ENCODE measurements at regions not wholly inside any gene's neighbourhood (a gene's known extent, or its start where the extent isn't known, plus 50 kb on each side); places are given as distances from the start of the nearest gene placed in this dataset.

DNA sequence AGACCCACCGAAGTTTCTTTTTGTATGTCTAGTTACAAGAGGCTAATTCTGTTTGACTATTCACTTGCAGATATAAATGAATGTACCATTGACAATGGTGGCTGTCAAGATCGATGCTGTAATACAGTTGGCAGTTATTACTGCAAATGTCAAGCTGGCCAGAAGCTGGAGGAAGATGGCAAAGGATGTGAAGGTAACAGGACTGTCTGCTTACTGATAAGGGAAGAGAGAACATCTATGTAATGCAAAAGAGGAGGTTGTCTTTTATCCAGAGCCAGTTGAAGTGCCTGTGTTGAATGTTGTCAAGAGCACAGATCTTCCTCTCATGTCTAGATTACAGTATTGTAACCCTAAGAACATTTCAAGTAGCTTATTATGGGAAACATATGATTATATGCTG lies 549.5 kb upstream of the GOLIM4 start:
- TF ChIP-seq, protein P1, sequence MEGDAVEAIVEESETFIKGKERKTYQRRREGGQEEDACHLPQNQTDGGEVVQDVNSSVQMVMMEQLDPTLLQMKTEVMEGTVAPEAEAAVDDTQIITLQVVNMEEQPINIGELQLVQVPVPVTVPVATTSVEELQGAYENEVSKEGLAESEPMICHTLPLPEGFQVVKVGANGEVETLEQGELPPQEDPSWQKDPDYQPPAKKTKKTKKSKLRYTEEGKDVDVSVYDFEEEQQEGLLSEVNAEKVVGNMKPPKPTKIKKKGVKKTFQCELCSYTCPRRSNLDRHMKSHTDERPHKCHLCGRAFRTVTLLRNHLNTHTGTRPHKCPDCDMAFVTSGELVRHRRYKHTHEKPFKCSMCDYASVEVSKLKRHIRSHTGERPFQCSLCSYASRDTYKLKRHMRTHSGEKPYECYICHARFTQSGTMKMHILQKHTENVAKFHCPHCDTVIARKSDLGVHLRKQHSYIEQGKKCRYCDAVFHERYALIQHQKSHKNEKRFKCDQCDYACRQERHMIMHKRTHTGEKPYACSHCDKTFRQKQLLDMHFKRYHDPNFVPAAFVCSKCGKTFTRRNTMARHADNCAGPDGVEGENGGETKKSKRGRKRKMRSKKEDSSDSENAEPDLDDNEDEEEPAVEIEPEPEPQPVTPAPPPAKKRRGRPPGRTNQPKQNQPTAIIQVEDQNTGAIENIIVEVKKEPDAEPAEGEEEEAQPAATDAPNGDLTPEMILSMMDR (IDR thresholded peaks at IDR 0.05; ENCODE audit: unreplicated experiment) = no peak
- H3K4me3 Mint-ChIP-seq (ENCODE audit: unreplicated experiment) = no peak overlapping the region
- no peaks in the 10 kb centered on the region for H3K9me3 Mint-ChIP-seq (ENCODE audit: unreplicated experiment)
- H3K36me3 Mint-ChIP-seq (ENCODE audit: insufficient read depth, unreplicated experiment) = no peaks in the 10 kb centered on the region
- POLR2A ChIA-PET = no interaction called here
- peaks cover 46% of the 10 kb centered on the region for H3K27me3 Mint-ChIP-seq (ENCODE audit: insufficient read depth, unreplicated experiment)
- no peaks in the 10 kb centered on the region for H3K4me1 Mint-ChIP-seq (ENCODE audit: insufficient read depth, unreplicated experiment)
- CTCF ChIA-PET = interaction anchor here (0.6 kb wide), 2 partner anchors 24 to 961 kb away, joined by 3 to 4 read pairs; no protein-coding TSS in a partner anchor
- no peak overlapping the region for H3K27ac Mint-ChIP-seq (ENCODE audit: low read depth, unreplicated experiment)
- intact Hi-C loops (cut with micrococcal nuclease) = no loop called here
- no peak for DNase-seq (ENCODE audit: unreplicated experiment)
- no TSS peak for BruUV-seq (replicated peaks)

- Mint-ChIP-seq H3K9me3 (ENCODE audit: unreplicated experiment) (no peaks in the 10 kb centered on the region), H3K4me3 (ENCODE audit: unreplicated experiment) (no peak overlapping the region), H3K27me3 (ENCODE audit: insufficient read depth, unreplicated experiment) (peaks cover 61% of the 10 kb centered on the region), H3K36me3 (ENCODE audit: insufficient read depth, unreplicated experiment) (no peaks in the 10 kb centered on the region), H3K4me1 (ENCODE audit: insufficient read depth, unreplicated experiment) (no peaks in the 10 kb centered on the region), H3K27ac (ENCODE audit: low read depth, unreplicated experiment) (no peak overlapping the region)
- DNase-seq (ENCODE audit: unreplicated experiment) = no peak
- ChIA-PET POLR2A (no interaction called here), CTCF (no interaction called here)
- TF ChIP-seq, protein P1 (IDR thresholded peaks at IDR 0.05; ENCODE audit: unreplicated experiment) = no peak
- intact Hi-C loops (cut with micrococcal nuclease) = no loop called here
- no TSS peak for BruUV-seq (replicated peaks)
Observed at GRCh38 chr3:168628549-168628948, 532.8 kb upstream of the GOLIM4 start.

DNA sequence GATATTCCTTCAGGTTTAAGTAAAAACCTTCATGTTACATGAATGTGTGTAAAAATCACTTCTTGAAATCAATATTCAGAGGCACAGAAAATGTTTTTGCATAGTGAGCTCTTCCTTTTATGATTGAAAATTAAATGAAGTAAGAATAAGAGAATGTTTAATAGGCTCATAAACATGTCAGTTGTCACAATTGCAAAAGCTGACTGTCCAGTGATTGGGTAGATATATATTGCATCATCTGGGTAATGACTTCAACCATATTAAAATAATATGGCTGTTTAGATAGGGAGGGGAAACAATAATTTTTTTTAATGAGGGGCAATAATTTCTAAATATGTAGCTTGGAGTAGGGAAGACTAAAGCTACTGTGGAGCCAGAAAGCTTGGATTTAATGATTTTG lies 529.8 kb upstream of the GOLIM4 start:
- H3K27me3 Mint-ChIP-seq (ENCODE audit: insufficient read depth, unreplicated experiment) = peaks cover 59% of the 10 kb centered on the region
- BruUV-seq (replicated peaks) = no TSS peak
- H3K4me3 Mint-ChIP-seq (ENCODE audit: unreplicated experiment) = no peak overlapping the region
- CTCF ChIA-PET = no interaction called here
- POLR2A ChIA-PET = no interaction called here
- no peaks in the 10 kb centered on the region for H3K4me1 Mint-ChIP-seq (ENCODE audit: insufficient read depth, unreplicated experiment)
- H3K9me3 Mint-ChIP-seq (ENCODE audit: unreplicated experiment) = no peaks in the 10 kb centered on the region
- H3K36me3 Mint-ChIP-seq (ENCODE audit: insufficient read depth, unreplicated experiment) = no peaks in the 10 kb centered on the region
- TF ChIP-seq, protein P1 (IDR thresholded peaks at IDR 0.05; ENCODE audit: unreplicated experiment) = no peak
- H3K27ac Mint-ChIP-seq (ENCODE audit: low read depth, unreplicated experiment) = no peak overlapping the region
- intact Hi-C loops (cut with micrococcal nuclease) = no loop called here
- DNase-seq (ENCODE audit: unreplicated experiment) = no peak

DNA sequence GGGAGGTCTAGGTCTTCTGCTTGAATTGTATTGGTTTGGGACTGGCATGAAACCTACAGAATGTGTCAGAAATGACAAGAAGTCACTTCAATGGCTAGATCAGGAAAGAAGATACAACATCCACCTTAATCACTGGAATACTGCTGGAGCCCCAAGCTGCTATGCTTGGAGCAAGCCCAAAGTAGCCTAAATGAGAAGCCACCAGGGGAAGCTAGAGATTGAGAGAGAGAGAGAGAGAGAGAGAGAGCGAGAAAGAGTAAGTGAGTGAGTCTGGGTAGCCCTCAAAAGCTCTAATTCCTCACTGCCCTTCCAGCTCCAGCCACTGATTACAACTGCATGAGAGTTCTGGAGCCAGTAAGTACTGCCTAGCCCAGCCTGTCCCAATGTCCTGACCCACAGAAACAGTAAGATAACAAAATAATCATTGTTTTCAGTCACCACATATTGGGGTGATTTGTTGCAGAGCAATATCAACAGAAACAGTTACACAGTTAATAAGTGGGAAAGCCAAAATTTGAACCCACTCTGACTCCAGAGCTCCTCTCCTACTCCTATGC lies 529.2 kb upstream of the GOLIM4 start:
- CTCF ChIA-PET = interaction anchor here (0.6 kb wide), 2 partner anchors 10 to 418 kb away, joined by 3 read pairs; no protein-coding TSS in a partner anchor
- TF ChIP-seq, protein P1 (IDR thresholded peaks at IDR 0.05; ENCODE audit: unreplicated experiment) = no peak

More for the DNA sequence above, 529.2 kb upstream of the GOLIM4 start:
- Mint-ChIP-seq H3K27ac (ENCODE audit: low read depth, unreplicated experiment) (no peak overlapping the region), H3K4me1 (ENCODE audit: insufficient read depth, unreplicated experiment) (no peaks in the 10 kb centered on the region), H3K4me3 (ENCODE audit: unreplicated experiment) (no peak overlapping the region), H3K9me3 (ENCODE audit: unreplicated experiment) (no peaks in the 10 kb centered on the region), H3K36me3 (ENCODE audit: insufficient read depth, unreplicated experiment) (no peaks in the 10 kb centered on the region), H3K27me3 (ENCODE audit: insufficient read depth, unreplicated experiment) (peaks cover 59% of the 10 kb centered on the region)
- no peak for DNase-seq (ENCODE audit: unreplicated experiment)
- no TSS peak for BruUV-seq (replicated peaks)
- intact Hi-C loops (cut with micrococcal nuclease) = loop anchor here (5.0 kb wide), 1 partner anchor 113 kb away; no protein-coding TSS in a partner anchor
- POLR2A ChIA-PET = no interaction called here
